ENCODE measurements at regions not wholly inside any gene's neighbourhood (a gene's known extent, or its start where the extent isn't known, plus 50 kb on each side); places are given as distances from the start of the nearest gene placed in this dataset.

- no peak overlapping the region for H2AFZ ChIP-seq (ENCODE audit: control insufficient read depth, low read length)
- FAIRE-seq, result no peak
Measured at GRCh38 chr4:158333820-158334219, 123.5 kb downstream of the TMEM144 start.

GRCh38 chr4:158341896-158342295, 131.6 kb downstream of the TMEM144 start:
- TF ChIP-seq CTCF (optimal IDR thresholded peaks at IDR 0.05 in 1 of 3, IDR thresholded peaks at IDR 0.05 in 1 of 3, conservative IDR thresholded peaks at IDR 0.05 in 1 of 3; ENCODE audit: extremely low read depth in 1 of 3, insufficient read depth in 2 of 3, low read length in 3 of 3) (no peak), EZH2 (IDR thresholded peaks at IDR 0.05; ENCODE audit: low read length) (no peak)
- no peak for FAIRE-seq
- no peak overlapping the region for H2AFZ ChIP-seq (ENCODE audit: control insufficient read depth, low read length)
- H3K36me3 ChIP-seq (ENCODE audit: control insufficient read depth in 2 of 2, extremely low read depth in 1 of 2, insufficient read depth in 2 of 2, low read length in 2 of 2), result no peaks in the 10 kb centered on the region
- no peaks in the 10 kb centered on the region for H4K20me1 ChIP-seq (ENCODE audit: control insufficient read depth, extremely low read depth, insufficient read depth, low read length)
- no peaks in the 10 kb centered on the region for H3K27me3 ChIP-seq (ENCODE audit: control insufficient read depth, extremely low read depth, insufficient read depth, low read length)
- no peak for DNase-seq (ENCODE audit: low read depth, low spot score)
- no peak overlapping the region for H3K4me3 ChIP-seq (ENCODE audit: control insufficient read depth in 2 of 3, extremely low read depth in 1 of 3, insufficient read depth in 2 of 3, low read depth in 1 of 3, low read length in 3 of 3)
- H3K4me2 ChIP-seq (ENCODE audit: control insufficient read depth, extremely low read depth, insufficient read depth, low read depth, low read length), result no peak overlapping the region
- dilution Hi-C loops (cut with MboI; ENCODE audit: extremely low pct_ligation_motif_present, low sequenced_read_pairs), result no loop called here
- H3K9me3 ChIP-seq (ENCODE audit: control insufficient read depth, low read depth, low read length), result no peaks in the 10 kb centered on the region
- no peak overlapping the region for H3K9ac ChIP-seq (ENCODE audit: control insufficient read depth, extremely low read depth, insufficient read depth, low read length)
- H3K4me1 ChIP-seq (ENCODE audit: control insufficient read depth, extremely low read depth, insufficient read depth, low read length), result no peaks in the 10 kb centered on the region
- no peaks in the 10 kb centered on the region for H3K9me1 ChIP-seq (ENCODE audit: control insufficient read depth, extremely low read depth, insufficient read depth, low read length)
- no peaks in the 10 kb centered on the region for H3K79me2 ChIP-seq (ENCODE audit: control insufficient read depth, insufficient read depth, low read length)
- H3K27ac ChIP-seq (ENCODE audit: control insufficient read depth, insufficient read depth, low read length), result no peak overlapping the region

More at GRCh38 chr4:158333820-158334219, 123.5 kb downstream of the TMEM144 start:
- H3K4me3 ChIP-seq (ENCODE audit: control insufficient read depth in 2 of 3, extremely low read depth in 1 of 3, insufficient read depth in 2 of 3, low read depth in 1 of 3, low read length in 3 of 3), result no peak overlapping the region
- no peak overlapping the region for H3K27ac ChIP-seq (ENCODE audit: control insufficient read depth, insufficient read depth, low read length)
- no peaks in the 10 kb centered on the region for H3K36me3 ChIP-seq (ENCODE audit: control insufficient read depth in 2 of 2, extremely low read depth in 1 of 2, insufficient read depth in 2 of 2, low read length in 2 of 2)
- no peak for DNase-seq (ENCODE audit: low read depth, low spot score)
- H3K9ac ChIP-seq (ENCODE audit: control insufficient read depth, extremely low read depth, insufficient read depth, low read length), result no peak overlapping the region
- H3K27me3 ChIP-seq (ENCODE audit: control insufficient read depth, extremely low read depth, insufficient read depth, low read length), result no peaks in the 10 kb centered on the region
- no peaks in the 10 kb centered on the region for H3K9me3 ChIP-seq (ENCODE audit: control insufficient read depth, low read depth, low read length)
- no peaks in the 10 kb centered on the region for H3K79me2 ChIP-seq (ENCODE audit: control insufficient read depth, insufficient read depth, low read length)
- no peak for TF ChIP-seq EZH2 (IDR thresholded peaks at IDR 0.05; ENCODE audit: low read length)
- no peak for TF ChIP-seq CTCF (optimal IDR thresholded peaks at IDR 0.05 in 1 of 3, IDR thresholded peaks at IDR 0.05 in 1 of 3, conservative IDR thresholded peaks at IDR 0.05 in 1 of 3; ENCODE audit: extremely low read depth in 1 of 3, insufficient read depth in 2 of 3, low read length in 3 of 3)
- H3K4me1 ChIP-seq (ENCODE audit: control insufficient read depth, extremely low read depth, insufficient read depth, low read length), result no peaks in the 10 kb centered on the region
- dilution Hi-C loops (cut with MboI; ENCODE audit: extremely low pct_ligation_motif_present, low sequenced_read_pairs), result no loop called here
- H3K9me1 ChIP-seq (ENCODE audit: control insufficient read depth, extremely low read depth, insufficient read depth, low read length), result no peaks in the 10 kb centered on the region
- no peak overlapping the region for H3K4me2 ChIP-seq (ENCODE audit: control insufficient read depth, extremely low read depth, insufficient read depth, low read depth, low read length)
- no peaks in the 10 kb centered on the region for H4K20me1 ChIP-seq (ENCODE audit: control insufficient read depth, extremely low read depth, insufficient read depth, low read length)
